A673 (cell line): ENCODE measurements at regions not wholly inside any gene's neighbourhood (a gene's known extent, or its start where the extent isn't known, plus 50 kb on each side); places are given as distances from the start of the nearest gene placed in this dataset.

ENCODE experiments used
- BruUV-seq: library from RNA; stranded (reverse); fragments of 400-500 nt; replicated peaks from 2 replicates; lab custom pipeline; 2021; lab: Mats Ljungman, UMichigan
- CTCF ChIA-PET: fragments of 300-600 bp; sonication (Branson Sonifier 250); formaldehyde crosslinking; loops from one replicate; lab custom pipeline; 2022; ENCODE audit warnings: antibody characterized with exemption; lab: Charles Lee
- POLR2A ChIA-PET: fragments of 300-600 bp; sonication (Branson Sonifier 250); formaldehyde crosslinking; loops from one replicate; lab custom pipeline; 2022; ENCODE audit warnings: antibody characterized with exemption; ENCODE audit not compliant: low non-redundant PET; lab: Charles Lee
- DNase-seq: peaks from one replicate; pipeline ENCODE4 v3.0.0-alpha.2; 2015; ENCODE audit warnings: low spot score
- H3K27ac ChIP-seq: fragments of 200-600 bp; sonication (generic); 2 replicates; pipeline ENCODE4 v1.5.1; 2016; ENCODE audit warnings: mixed run types, low read depth, mild to moderate bottlenecking, mixed read lengths, antibody characterized with exemption, low read length; ENCODE audit not compliant: poor library complexity, severe bottlenecking
- H3K27me3 ChIP-seq: fragments of 200-600 bp; sonication (generic); replicated peaks from 2 replicates; pipeline ENCODE4 v1.6.1; 2017; ENCODE audit warnings: mixed run types, low read depth, mild to moderate bottlenecking, mixed read lengths, antibody characterized with exemption, low read length; ENCODE audit not compliant: insufficient read depth, poor library complexity
- H3K36me3 ChIP-seq: fragments of 200-600 bp; sonication (generic); 2 replicates; pipeline ENCODE4 v1.6.1; 2016; ENCODE audit warnings: mixed run types, mild to moderate bottlenecking, mixed read lengths, antibody characterized with exemption, low read length; ENCODE audit not compliant: insufficient read depth, poor library complexity, severe bottlenecking
- H3K4me1 ChIP-seq: fragments of 200-600 bp; sonication (generic); 2 replicates; pipeline ENCODE4 v1.6.1; 2017; ENCODE audit warnings: mixed run types, mild to moderate bottlenecking, mixed read lengths, antibody characterized with exemption, low read length; ENCODE audit not compliant: insufficient read depth, poor library complexity, severe bottlenecking
- H3K4me3 ChIP-seq: fragments of 200-600 bp; sonication (generic); 2 replicates; pipeline ENCODE4 v1.5.1; 2016; ENCODE audit warnings: low read depth, mixed run types, mild to moderate bottlenecking, mixed read lengths, low read length; ENCODE audit not compliant: poor library complexity, severe bottlenecking
- H3K9me3 ChIP-seq: fragments of 200-600 bp; sonication (generic); 2 replicates; pipeline ENCODE4 v1.6.1; 2016; ENCODE audit warnings: mixed run types, low read depth, mild to moderate bottlenecking, mixed read lengths, antibody characterized with exemption, low read length; ENCODE audit not compliant: poor library complexity, severe bottlenecking
- CTCF ChIP-seq: fragments of 300-800, 200-600 bp; sonication (generic); conservative IDR thresholded peaks from 2 replicates; pipeline ENCODE4 v1.5.1; 2017; ENCODE audit warnings: low read depth, mild to moderate bottlenecking, antibody characterized with exemption, low read length, moderate library complexity, mixed read lengths
- EZH2 ChIP-seq: fragments of 200-600 bp; sonication (generic); IDR thresholded peaks from 2 replicates; pipeline ENCODE4 v1.6.1; 2017; ENCODE audit warnings: borderline replicate concordance, low read depth, mild to moderate bottlenecking, mixed read lengths, antibody characterized with exemption, low read length; ENCODE audit not compliant: poor library complexity, severe bottlenecking
- intact Hi-C: fragments of 100-400 bp; cut with micrococcal nuclease; formaldehyde crosslinking; loops from one replicate; pipeline ENCODE4 v1.10.0; 2022; ENCODE audit not compliant: unreplicated experiment

- no TSS peak for BruUV-seq
- CTCF ChIA-PET: no interaction called here
- no peaks in the 10 kb centered on the region for H3K27me3 ChIP-seq
- intact Hi-C loops: no loop called here
- no peaks in the 10 kb centered on the region for H3K9me3 ChIP-seq
- peaks cover 6% of the 10 kb centered on the region for H3K4me1 ChIP-seq
- H3K36me3 ChIP-seq: no peaks in the 10 kb centered on the region
- TF ChIP-seq CTCF (no peak), EZH2 (no peak)
- H3K4me3 ChIP-seq: no peak overlapping the region
- DNase-seq: peak; percentile 65
- H3K27ac ChIP-seq: no peak overlapping the region
- POLR2A ChIA-PET: no interaction called here
Measured at GRCh38 chr10:109721453-109722064, 201.8 kb downstream of the XPNPEP1 start.

GRCh38 chr10:109706026-109706560 lies 217.2 kb downstream of the XPNPEP1 start:
- H3K27ac ChIP-seq: no peak overlapping the region
- ChIA-PET POLR2A (no interaction called here), CTCF (no interaction called here)
- no peaks in the 10 kb centered on the region for H3K4me1 ChIP-seq
- H3K9me3 ChIP-seq: peaks cover 13% of the 10 kb centered on the region
- H3K4me3 ChIP-seq: no peak overlapping the region
- H3K36me3 ChIP-seq: no peaks in the 10 kb centered on the region
- no peaks in the 10 kb centered on the region for H3K27me3 ChIP-seq
- no peak for DNase-seq
- TF ChIP-seq CTCF (no peak), EZH2 (no peak)
- BruUV-seq: no TSS peak
- intact Hi-C loops: no loop called here

- intact Hi-C loops: no loop called here
- Histone ChIP-seq H3K4me1 (no peaks in the 10 kb centered on the region), H3K4me3 (no peak overlapping the region), H3K27me3 (no peaks in the 10 kb centered on the region), H3K36me3 (no peaks in the 10 kb centered on the region), H3K27ac (no peak overlapping the region), H3K9me3 (no peaks in the 10 kb centered on the region)
- POLR2A ChIA-PET: no interaction called here
- TF ChIP-seq EZH2: no peak
- TF ChIP-seq CTCF: no peak
- DNase-seq: no peak
- no TSS peak for BruUV-seq
- CTCF ChIA-PET: no interaction called here
Measured at GRCh38 chr10:109701633-109702215, 221.6 kb downstream of the XPNPEP1 start.
